MM.1S (cell line): ENCODE measurements at regions not wholly inside any gene's neighbourhood (a gene's known extent, or its start where the extent isn't known, plus 50 kb on each side); places are given as distances from the start of the nearest gene placed in this dataset.

Experiments used
- DNase-seq: peaks from one replicate; pipeline ENCODE4 v3.0.0-alpha.2; 2015
- H2AFZ ChIP-seq: fragments of 300-600 bp; sonication (generic); 2 replicates; pipeline ENCODE4 v1.6.0; 2016; ENCODE audit warnings: antibody characterized with exemption, low read length
- H3F3A ChIP-seq: fragments of 300-600 bp; sonication (generic); 2 replicates; pipeline ENCODE4 v1.6.1; 2016; ENCODE audit warnings: mild to moderate bottlenecking, antibody characterized with exemption, low read length, moderate library complexity, mixed read lengths; ENCODE audit not compliant: insufficient read depth
- H3K27ac ChIP-seq: fragments of 300-600 bp; sonication (generic); 2 replicates; pipeline ENCODE4 v1.5.1; 2016; ENCODE audit warnings: mild to moderate bottlenecking, low read length
- H3K27me3 ChIP-seq: fragments of 300-600 bp; sonication (generic); replicated peaks from 2 replicates; pipeline ENCODE4 v1.6.0; 2016; ENCODE audit warnings: low read length; ENCODE audit not compliant: insufficient read depth
- H3K36me3 ChIP-seq: fragments of 300-600 bp; sonication (generic); replicated peaks from 2 replicates; pipeline ENCODE4 v1.6.1; 2016; ENCODE audit warnings: mild to moderate bottlenecking, low read length, mixed read lengths; ENCODE audit not compliant: insufficient read depth
- H3K4me1 ChIP-seq: fragments of 300-600 bp; sonication (generic); 2 replicates; pipeline ENCODE4 v1.6.1; 2016; ENCODE audit warnings: low read length, mixed read lengths
- H3K4me2 ChIP-seq: fragments of 300-600 bp; sonication (generic); 2 replicates; pipeline ENCODE4 v1.6.0; 2016; ENCODE audit warnings: low read depth, low read length
- H3K4me3 ChIP-seq: fragments of 300-600 bp; sonication (generic); 2 replicates; pipeline ENCODE4 v1.5.1; 2016; ENCODE audit warnings: low read length, mixed read lengths
- H3K79me2 ChIP-seq: fragments of 300-600 bp; sonication (generic); 2 replicates; pipeline ENCODE4 v1.6.1; 2016; ENCODE audit warnings: mixed run types, low read length, mixed read lengths
- H3K9ac ChIP-seq: fragments of 300-600 bp; sonication (generic); 2 replicates; pipeline ENCODE4 v1.6.1; 2016; ENCODE audit warnings: low read length, mixed read lengths
- H3K9me2 ChIP-seq: fragments of 300-600 bp; sonication (generic); replicated peaks from 2 replicates; pipeline ENCODE4 v1.6.1; 2016; ENCODE audit warnings: mild to moderate bottlenecking, low read length, mixed read lengths; ENCODE audit not compliant: insufficient read depth
- H3K9me3 ChIP-seq: fragments of 300-600 bp; sonication (generic); replicated peaks from 2 replicates; pipeline ENCODE4 v1.6.1; 2016; ENCODE audit warnings: mild to moderate bottlenecking, low read length, mixed read lengths; ENCODE audit not compliant: insufficient read depth
- H4K20me1 ChIP-seq: fragments of 300-600 bp; sonication (generic); 2 replicates; pipeline ENCODE4 v1.6.1; 2016; ENCODE audit warnings: mild to moderate bottlenecking, low read length, moderate library complexity, mixed read lengths; ENCODE audit not compliant: insufficient read depth
- EZH2 ChIP-seq: fragments of 300-600 bp; sonication (generic); optimal IDR thresholded peaks from 2 replicates; pipeline ENCODE3; 2017; ENCODE audit warnings: low read depth, mild to moderate bottlenecking, antibody characterized with exemption, low read length, mixed read lengths
- EZH2phosphoT487 ChIP-seq: fragments of 300-600 bp; sonication (generic); IDR thresholded peaks from 2 replicates; pipeline ENCODE4 v1.6.1; 2018; ENCODE audit warnings: antibody characterized with exemption, low read length
- TF ChIP-seq, protein P1 (sequence below): fragments of 300-600 bp; sonication (generic); IDR thresholded peaks from 2 replicates; pipeline ENCODE4 v1.5.1; 2016; ENCODE audit warnings: antibody characterized with exemption, low read length, mixed read lengths

DNA sequence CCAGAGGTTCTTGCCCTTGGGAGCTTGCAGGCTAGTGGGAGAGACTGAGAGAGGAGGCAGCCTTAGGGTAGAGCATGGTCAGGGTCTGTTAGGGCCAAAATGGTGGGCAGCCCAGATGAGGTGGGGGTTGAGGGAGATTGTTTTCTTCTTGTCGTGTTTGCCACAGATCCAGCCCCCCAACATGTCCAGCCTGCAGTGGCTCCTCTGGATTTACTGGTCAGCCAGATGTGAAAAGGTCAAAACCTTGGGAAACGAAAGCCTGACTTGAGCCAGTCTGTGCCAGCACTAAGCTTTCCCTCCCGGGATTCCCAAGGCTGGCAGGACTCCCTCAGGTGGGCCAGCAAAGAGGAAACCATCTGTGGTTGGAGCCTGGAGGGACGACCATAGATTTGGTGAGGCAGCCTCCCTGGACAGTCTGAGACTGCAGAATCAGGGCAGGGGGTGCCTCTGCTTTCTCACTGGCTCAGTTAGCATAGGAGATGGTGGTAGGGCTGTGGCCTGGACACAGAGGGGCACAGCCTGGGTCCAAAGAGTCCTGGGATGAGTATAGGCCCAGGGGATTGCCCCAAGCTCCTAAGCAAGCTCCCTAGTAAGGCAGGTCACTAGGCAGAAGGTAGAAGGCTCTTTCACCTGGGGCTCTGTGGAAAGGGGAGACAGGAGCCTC, 51.2 kb upstream of the PRR23C start:
- no peak overlapping the region for H3K9ac ChIP-seq
- no peaks in the 10 kb centered on the region for H3K9me3 ChIP-seq
- no peaks in the 10 kb centered on the region for H3F3A ChIP-seq
- H3K79me2 ChIP-seq, result no peaks in the 10 kb centered on the region
- H3K9me2 ChIP-seq, result no peaks in the 10 kb centered on the region
- DNase-seq, result no peak
- no peak overlapping the region for H3K27ac ChIP-seq
- H3K27me3 ChIP-seq, result no peaks in the 10 kb centered on the region
- H2AFZ ChIP-seq, result no peak overlapping the region
- no peak overlapping the region for H3K4me2 ChIP-seq
- H3K4me1 ChIP-seq, result 0 out of 2 replicates have a peak, but pooled peaks cover 5% of the 10 kb centered on the region
- no peak overlapping the region for H3K4me3 ChIP-seq
- H3K36me3 ChIP-seq, result no peaks in the 10 kb centered on the region
- TF ChIP-seq, protein P1, sequence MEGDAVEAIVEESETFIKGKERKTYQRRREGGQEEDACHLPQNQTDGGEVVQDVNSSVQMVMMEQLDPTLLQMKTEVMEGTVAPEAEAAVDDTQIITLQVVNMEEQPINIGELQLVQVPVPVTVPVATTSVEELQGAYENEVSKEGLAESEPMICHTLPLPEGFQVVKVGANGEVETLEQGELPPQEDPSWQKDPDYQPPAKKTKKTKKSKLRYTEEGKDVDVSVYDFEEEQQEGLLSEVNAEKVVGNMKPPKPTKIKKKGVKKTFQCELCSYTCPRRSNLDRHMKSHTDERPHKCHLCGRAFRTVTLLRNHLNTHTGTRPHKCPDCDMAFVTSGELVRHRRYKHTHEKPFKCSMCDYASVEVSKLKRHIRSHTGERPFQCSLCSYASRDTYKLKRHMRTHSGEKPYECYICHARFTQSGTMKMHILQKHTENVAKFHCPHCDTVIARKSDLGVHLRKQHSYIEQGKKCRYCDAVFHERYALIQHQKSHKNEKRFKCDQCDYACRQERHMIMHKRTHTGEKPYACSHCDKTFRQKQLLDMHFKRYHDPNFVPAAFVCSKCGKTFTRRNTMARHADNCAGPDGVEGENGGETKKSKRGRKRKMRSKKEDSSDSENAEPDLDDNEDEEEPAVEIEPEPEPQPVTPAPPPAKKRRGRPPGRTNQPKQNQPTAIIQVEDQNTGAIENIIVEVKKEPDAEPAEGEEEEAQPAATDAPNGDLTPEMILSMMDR, result no peak
- H4K20me1 ChIP-seq, result no peaks in the 10 kb centered on the region

DNA sequence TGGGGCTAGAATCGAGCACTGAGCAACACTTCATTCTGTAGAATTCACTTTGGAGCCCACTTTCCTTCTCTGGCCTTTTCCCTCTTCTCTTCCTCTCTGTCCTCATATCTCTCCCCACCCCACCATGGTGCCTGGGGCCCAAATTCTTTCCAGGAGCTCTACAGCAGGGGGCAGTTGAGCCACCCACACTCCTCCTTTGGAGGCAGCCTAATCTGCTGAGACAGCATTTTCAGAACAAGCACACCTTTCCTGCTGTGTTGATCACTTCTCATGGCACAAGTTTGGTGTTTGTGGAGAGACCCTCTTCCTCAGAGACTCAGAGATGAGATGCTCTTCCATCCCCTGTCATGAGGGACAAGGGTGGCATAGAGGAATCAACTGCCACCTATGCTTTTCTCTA, 52.0 kb upstream of the PRR23C start:
- Histone ChIP-seq H3K79me2 (no peaks in the 10 kb centered on the region), H3K9me2 (no peaks in the 10 kb centered on the region), H3F3A (no peaks in the 10 kb centered on the region), H2AFZ (no peak overlapping the region), H3K9me3 (no peaks in the 10 kb centered on the region), H3K4me1 (0 out of 2 replicates have a peak, but pooled peaks cover 5% of the 10 kb centered on the region), H4K20me1 (no peaks in the 10 kb centered on the region), H3K27me3 (no peaks in the 10 kb centered on the region), H3K27ac (no peak overlapping the region), H3K4me3 (no peak overlapping the region), H3K4me2 (no peak overlapping the region), H3K9ac (no peak overlapping the region), H3K36me3 (no peaks in the 10 kb centered on the region)
- no peak for DNase-seq
- TF ChIP-seq EZH2 (no peak), EZH2phosphoT487 (no peak)
- TF ChIP-seq, protein P1, result no peak

DNA sequence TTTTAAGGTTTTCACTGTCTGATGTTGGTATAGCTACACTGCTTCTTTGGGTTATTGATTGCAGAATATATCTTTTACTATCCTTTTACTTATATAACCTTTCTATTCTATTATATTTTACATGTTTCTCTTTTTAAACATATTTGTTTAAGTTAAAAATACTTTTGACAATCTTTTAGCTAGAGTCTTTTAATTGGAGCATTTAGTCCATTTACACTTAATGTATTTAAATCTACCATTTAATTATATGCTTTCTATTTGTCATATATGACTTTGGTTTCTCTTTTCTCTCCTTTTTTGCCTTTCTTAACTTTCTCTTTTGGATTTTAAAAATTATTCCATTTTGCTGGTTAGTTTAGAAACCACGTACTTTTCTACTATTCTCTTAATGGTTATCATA, 53.7 kb upstream of the PRR23C start:
- Histone ChIP-seq H3K4me3 (no peak overlapping the region), H2AFZ (no peak overlapping the region), H3K9ac (no peak overlapping the region), H3K36me3 (no peaks in the 10 kb centered on the region), H3K27me3 (no peaks in the 10 kb centered on the region), H3K9me3 (no peaks in the 10 kb centered on the region), H3K27ac (no peak overlapping the region), H3K79me2 (no peaks in the 10 kb centered on the region), H4K20me1 (no peaks in the 10 kb centered on the region), H3F3A (no peaks in the 10 kb centered on the region), H3K9me2 (no peaks in the 10 kb centered on the region), H3K4me2 (no peak overlapping the region), H3K4me1 (0 out of 2 replicates have a peak, but pooled peaks cover 5% of the 10 kb centered on the region)
- TF ChIP-seq EZH2, result no peak
- TF ChIP-seq, protein P1, result no peak
- TF ChIP-seq EZH2phosphoT487, result no peak
- no peak for DNase-seq
